GM18517 (cell line): ENCODE measurements at regions not wholly inside any gene's neighbourhood (a gene's known extent, or its start where the extent isn't known, plus 50 kb on each side); places are given as distances from the start of the nearest gene placed in this dataset.
A peak's percentile ranks its signal among the peaks of the same experiment; 100 is the strongest.
"Not testable (repeated sequence)": the region's sequence is repeated elsewhere in the genome, so short reads cannot be mapped to it uniquely, and the experiment has no call there.

Source experiments
- ATAC-seq: cut with Tn5 transposase; IDR thresholded peaks from one replicate; pipeline ENCODE4 v1.9.1; 2021; ENCODE audit warnings: mild to moderate bottlenecking, moderate library complexity; ENCODE audit not compliant: unreplicated experiment

DNA sequence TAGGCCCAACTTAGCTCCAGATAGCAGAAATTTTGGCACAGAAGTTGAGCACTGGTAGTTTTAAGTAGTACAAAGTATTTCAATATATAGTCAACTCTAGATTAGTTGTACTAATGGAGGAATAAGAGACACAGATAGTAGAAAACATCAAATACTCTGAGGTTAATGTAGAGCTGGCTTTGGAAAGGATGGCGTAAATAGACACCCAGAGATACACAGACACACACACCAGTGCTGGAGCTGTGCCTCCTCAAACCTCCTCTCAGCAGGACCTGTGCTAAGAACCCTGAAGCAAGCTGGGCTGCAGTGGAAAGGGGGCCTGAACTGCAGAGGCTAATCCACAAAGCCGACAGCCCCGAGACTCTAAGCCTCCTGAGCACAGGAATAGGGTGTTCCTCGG is 67.0 kb upstream of the EDEM3 start:
- ATAC-seq: no peak

- ATAC-seq: no peak
These were observed 66.3 kb upstream of the EDEM3 start for GRCh38 chr1:184820956-184821355.

DNA sequence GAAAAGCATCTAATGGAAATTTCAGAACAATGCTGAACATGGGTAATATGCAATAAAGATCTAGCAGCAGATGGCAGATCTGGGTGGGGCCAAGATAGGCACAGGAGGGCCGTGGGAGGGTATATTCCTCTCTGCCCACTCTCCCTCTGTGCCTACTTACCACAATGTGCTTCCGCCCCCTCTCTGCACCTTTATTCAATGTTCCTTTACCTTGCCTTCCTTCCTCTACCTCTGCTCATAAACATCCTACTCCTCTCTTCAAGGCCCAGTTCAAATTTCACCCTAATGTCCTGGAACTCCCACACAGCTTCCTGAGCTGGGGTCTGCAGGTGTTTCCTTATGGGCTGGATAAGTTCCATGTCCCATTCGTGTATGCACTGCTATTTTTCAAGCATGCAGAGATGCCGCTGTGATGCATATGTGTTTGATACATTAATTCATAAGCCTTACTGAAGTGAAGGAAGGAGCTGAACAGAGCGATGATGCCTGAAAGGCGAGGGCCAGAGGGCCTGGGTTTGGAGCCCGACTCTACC is 65.6 kb upstream of the EDEM3 start:
- no peak for ATAC-seq

DNA sequence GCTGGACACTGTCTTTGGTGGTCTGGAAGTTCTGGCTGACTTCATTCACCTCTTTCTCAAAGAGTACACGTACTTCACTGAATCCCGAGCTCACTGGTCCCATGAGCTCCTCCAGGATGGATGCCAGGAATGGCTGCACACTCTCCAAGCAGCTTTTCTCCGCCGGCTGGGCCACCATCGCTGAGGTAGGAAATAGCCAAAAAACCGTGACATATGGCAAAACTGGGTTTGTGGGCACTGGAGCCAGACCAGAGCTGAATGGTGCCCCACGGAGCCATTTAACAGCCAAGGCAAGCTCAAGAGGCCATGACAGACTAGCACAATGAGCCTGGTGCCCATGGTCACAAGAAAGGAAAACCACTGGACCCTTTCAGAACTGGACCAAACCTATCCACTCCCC is 64.0 kb upstream of the EDEM3 start:
- ATAC-seq: no peak

- not testable (repeated sequence) for ATAC-seq
These were observed 62.3 kb upstream of the EDEM3 start for GRCh38 chr1:184817003-184817402.

DNA sequence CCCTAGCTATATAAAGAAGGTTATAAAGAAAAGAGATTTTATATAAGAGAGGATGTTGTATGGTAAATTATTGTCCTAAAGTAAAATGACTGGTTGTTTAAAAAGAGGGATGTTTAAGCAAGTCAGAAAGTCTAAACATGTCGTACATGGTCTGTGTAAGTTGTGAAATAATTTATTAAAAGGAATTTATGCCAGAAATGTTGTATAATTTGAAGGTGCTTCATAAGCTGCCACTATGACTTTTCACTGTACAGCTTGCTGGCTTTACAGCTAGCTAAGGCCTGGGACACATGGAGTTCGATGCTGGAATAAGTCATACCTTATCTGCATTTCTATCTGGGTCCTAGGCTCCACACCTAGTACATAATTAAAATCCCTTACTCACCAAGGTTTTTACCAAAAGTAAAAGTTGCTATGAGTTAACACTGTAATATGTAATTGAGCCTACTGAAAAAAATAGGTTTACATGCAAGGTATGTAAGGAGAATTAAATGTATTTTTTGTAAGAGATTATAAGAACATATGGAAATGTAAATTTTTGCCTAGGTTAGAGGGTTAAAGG is 59.0 kb upstream of the EDEM3 start:
- no peak for ATAC-seq

DNA sequence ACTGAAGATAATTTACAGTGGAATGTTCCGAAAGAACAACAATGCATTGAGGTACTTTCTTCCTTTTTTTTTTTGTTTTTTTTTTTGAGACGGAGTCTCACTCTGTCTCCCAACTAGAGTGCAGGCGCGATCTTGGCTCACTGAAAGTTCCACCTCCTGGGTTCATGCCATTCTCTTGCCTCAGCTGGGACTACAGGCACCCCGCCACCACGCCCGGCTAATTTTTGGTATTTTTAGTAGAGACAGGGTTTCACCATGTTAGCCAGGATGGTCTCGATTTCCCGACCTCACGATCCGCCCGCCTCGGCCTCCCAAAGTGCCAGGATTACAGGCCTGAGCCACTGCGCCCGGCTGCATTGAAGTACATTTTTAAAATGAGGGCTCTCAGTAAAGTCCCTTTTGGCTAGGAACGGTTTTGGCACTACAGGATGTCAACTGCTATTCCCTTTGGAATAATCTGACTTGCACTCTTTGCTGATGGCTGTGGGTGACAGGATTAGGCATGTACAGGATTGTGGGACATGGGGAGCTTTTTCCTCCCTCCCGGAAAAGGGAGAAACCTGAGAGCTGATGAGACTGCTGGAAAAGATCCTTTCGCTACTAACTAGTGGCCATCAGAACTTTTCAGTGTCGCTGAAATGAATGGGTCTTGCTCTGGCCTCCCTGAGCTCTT is 56.9 kb upstream of the EDEM3 start:
- no peak for ATAC-seq

DNA sequence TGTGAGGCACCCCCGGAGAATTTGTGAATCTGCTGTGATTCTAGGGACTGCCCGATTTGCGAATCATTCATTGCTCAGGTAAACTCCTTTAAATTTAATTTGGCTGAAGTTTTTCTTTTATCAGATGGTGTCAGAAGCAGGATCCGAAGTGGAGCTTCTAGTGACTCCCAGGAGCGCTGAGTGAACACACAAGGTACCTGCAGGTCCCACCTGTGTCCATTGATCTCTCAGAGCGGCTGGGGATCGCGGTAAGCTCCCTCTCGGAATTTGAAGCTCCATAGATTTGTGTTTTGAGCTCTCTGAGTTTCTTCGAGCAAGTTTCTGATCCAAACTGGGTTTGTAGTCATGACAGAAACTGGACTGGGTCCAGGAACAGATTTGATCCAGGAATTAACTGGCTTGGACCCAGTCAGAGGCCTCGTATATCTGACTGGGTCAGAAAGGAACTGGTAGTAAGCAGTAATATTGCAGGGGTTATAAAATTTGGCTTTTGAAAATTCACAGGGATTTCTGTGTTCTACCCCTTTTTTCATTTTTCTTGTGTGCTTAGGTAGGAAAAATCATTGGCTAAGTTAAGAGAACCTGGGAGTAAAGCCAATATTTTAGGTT is 56.2 kb upstream of the EDEM3 start:
- no peak for ATAC-seq

DNA sequence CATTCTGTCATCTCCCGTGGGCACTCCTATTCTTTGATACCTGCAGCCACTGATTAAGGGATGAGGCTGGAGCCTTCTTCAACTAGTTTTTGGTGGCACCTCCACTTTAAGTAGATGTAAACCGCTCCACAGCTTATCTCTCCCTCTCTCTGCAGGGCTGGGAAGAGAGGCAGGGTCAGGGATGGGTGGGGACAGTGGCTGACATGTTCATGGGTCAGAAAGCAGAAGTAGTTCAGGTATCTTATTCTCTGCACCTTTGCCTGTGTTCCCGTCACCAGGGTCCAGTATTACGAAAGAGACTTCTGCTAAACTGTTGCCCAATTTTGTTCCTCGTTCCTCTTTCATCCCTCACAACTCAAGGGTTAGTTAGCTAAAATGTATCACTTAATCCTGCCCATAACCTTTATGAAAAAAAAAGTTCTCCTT is 51.7 kb upstream of the EDEM3 start:
- ATAC-seq: no peak

DNA sequence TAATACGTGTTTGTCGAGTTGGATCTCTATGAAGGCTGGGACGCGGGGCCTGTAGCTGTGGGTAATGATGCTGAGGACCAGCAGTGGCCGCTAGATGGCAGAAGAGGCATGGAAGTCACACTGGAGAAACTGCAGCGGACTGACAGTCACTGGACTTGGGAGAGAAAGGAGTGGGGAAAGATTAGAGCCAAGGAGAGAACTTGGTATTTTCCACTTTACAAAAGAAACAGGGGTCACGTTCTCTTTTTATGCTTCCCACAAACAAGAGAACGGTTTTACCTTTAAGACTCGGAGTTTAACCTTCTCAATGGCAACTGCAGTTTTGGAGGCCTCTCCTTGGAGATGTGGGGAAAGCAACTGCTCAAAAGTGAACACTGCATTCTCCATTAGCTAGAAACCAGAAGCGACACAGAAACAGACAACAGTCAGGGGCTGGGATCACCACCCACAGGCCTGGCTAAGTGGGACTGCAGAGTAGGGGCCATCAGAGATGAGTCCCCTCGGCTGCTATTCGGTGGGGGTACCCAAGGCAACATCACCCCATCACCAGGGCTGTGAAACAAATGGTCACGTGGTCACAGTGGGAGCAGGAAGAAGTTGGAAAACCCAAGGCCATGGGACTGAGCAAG is 51.1 kb upstream of the EDEM3 start:
- peak; percentile 94 for ATAC-seq
